Caco-2 (cell line): ENCODE measurements at regions not wholly inside any gene's neighbourhood (a gene's known extent, or its start where the extent isn't known, plus 50 kb on each side); places are given as distances from the start of the nearest gene placed in this dataset.

Experiments
- BruUV-seq: library from RNA; stranded (reverse); fragments of 400-500 nt; replicated peaks from 2 replicates; lab custom pipeline; 2021; lab: Mats Ljungman, UMichigan
- CTCF ChIA-PET: fragments of 300-600 bp; sonication (Branson Sonifier 250); formaldehyde crosslinking; loops from one replicate; lab custom pipeline; 2022; ENCODE audit warnings: antibody characterized with exemption; lab: Charles Lee
- POLR2A ChIA-PET: fragments of 300-600 bp; sonication (Branson Sonifier 250); formaldehyde crosslinking; loops from one replicate; lab custom pipeline; 2022; ENCODE audit warnings: antibody characterized with exemption; lab: Charles Lee
- DNase-seq, 2 experiments: peaks; one replicate each; pipeline versions ENCODE4 v3.0.0 to v3.0.0-alpha.2; 2020 to 2022
- H3K27me3 ChIP-seq: replicated peaks from 2 replicates; pipeline ENCODE4 v1.6.0; 2011; ENCODE audit warnings: low read length; ENCODE audit not compliant: control insufficient read depth, insufficient read depth
- H3K36me3 ChIP-seq: 2 replicates; pipeline ENCODE4 v1.5.1; 2011; ENCODE audit warnings: low read length; ENCODE audit not compliant: control insufficient read depth, insufficient read depth
- H3K4me1 ChIP-seq: fragments of 250-450 bp; sonication (Bioruptor Pico); 2 replicates; pipeline ENCODE4 v1.5.1; 2020; ENCODE audit warnings: mild to moderate bottlenecking
- H3K4me3 ChIP-seq: 2 replicates; pipeline ENCODE4 v1.5.1; 2011; ENCODE audit warnings: low read depth, mild to moderate bottlenecking, control low read depth, low read length
- H3K9me3 ChIP-seq: fragments of 250-450 bp; sonication (Bioruptor Pico); 2 replicates; pipeline ENCODE4 v1.5.1; 2020; ENCODE audit warnings: mild to moderate bottlenecking, moderate library complexity
- H3K27ac Mint-ChIP-seq: one replicate; pipeline ENCODE4 v1.8.0; 2022; ENCODE audit warnings: mixed read lengths; ENCODE audit not compliant: unreplicated experiment
- H3K27me3 Mint-ChIP-seq: one replicate; pipeline ENCODE4 v1.8.0; 2022; ENCODE audit warnings: mixed read lengths; ENCODE audit not compliant: insufficient read depth, unreplicated experiment
- H3K36me3 Mint-ChIP-seq: one replicate; pipeline ENCODE4 v1.8.0; 2022; ENCODE audit warnings: mild to moderate bottlenecking, mixed read lengths; ENCODE audit not compliant: insufficient read depth, unreplicated experiment
- H3K4me1 Mint-ChIP-seq: one replicate; pipeline ENCODE4 v1.8.0; 2022; ENCODE audit warnings: low read depth, mixed read lengths; ENCODE audit not compliant: unreplicated experiment
- H3K4me3 Mint-ChIP-seq: one replicate; pipeline ENCODE4 v1.8.0; 2022; ENCODE audit warnings: mild to moderate bottlenecking, moderate library complexity, mixed read lengths; ENCODE audit not compliant: unreplicated experiment
- H3K9me3 Mint-ChIP-seq: one replicate; pipeline ENCODE4 v1.8.0; 2022; ENCODE audit warnings: mixed read lengths; ENCODE audit not compliant: unreplicated experiment
- CTCF ChIP-seq, 2 experiments: fragments of 200-600 bp in 1 of 2; IDR thresholded peaks; 1 replicate in 1 of 2; 2 replicates in 1 of 2; pipeline versions ENCODE4 v1.5.1 to v1.8.0; 2011 to 2022; ENCODE audit warnings: antibody characterized with exemption in 1 of 2, control low read depth in 1 of 2, inconsistent platforms in 1 of 2, low read depth in 1 of 2, low read length in 1 of 2, mild to moderate bottlenecking in 1 of 2, moderate library complexity in 1 of 2; ENCODE audit not compliant: insufficient read depth in 1 of 2, severe bottlenecking in 1 of 2, unreplicated experiment in 1 of 2
- intact Hi-C: fragments of 100-400 bp; cut with micrococcal nuclease; formaldehyde crosslinking; loops from one replicate; pipeline ENCODE4 v1.10.0; 2022; ENCODE audit not compliant: unreplicated experiment

- intact Hi-C loops = no loop called here
- no peaks in the 10 kb centered on the region for H3K9me3 ChIP-seq
- Mint-ChIP-seq H3K4me3 (no peak overlapping the region), H3K27me3 (peaks cover 2% of the 10 kb centered on the region), H3K9me3 (no peaks in the 10 kb centered on the region), H3K27ac (no peak overlapping the region), H3K4me1 (no peaks in the 10 kb centered on the region), H3K36me3 (no peaks in the 10 kb centered on the region)
- no peaks in the 10 kb centered on the region for H3K4me1 ChIP-seq
- TF ChIP-seq CTCF (IDR thresholded peaks at IDR 0.05; ENCODE audit: insufficient read depth in 1 of 2, low read depth in 1 of 2, low read length in 1 of 2, severe bottlenecking in 1 of 2, unreplicated experiment in 1 of 2) = no peak
- DNase-seq = no peak
- no peaks in the 10 kb centered on the region for H3K27me3 ChIP-seq
- no peak overlapping the region for H3K4me3 ChIP-seq
- POLR2A ChIA-PET = no interaction called here
- CTCF ChIA-PET = no interaction called here
- BruUV-seq = no TSS peak
- no peaks in the 10 kb centered on the region for H3K36me3 ChIP-seq
Measured at GRCh38 chr11:26126741-26127140, 205.2 kb upstream of the ANO3 start.

GRCh38 chr11:26127336-26127735, 204.6 kb upstream of the ANO3 start:
- Histone ChIP-seq H3K36me3 (no peaks in the 10 kb centered on the region), H3K27me3 (no peaks in the 10 kb centered on the region), H3K4me3 (no peak overlapping the region), H3K4me1 (no peaks in the 10 kb centered on the region), H3K9me3 (no peaks in the 10 kb centered on the region)
- Mint-ChIP-seq H3K9me3 (no peaks in the 10 kb centered on the region), H3K4me1 (no peaks in the 10 kb centered on the region), H3K36me3 (no peaks in the 10 kb centered on the region), H3K27me3 (peaks cover 2% of the 10 kb centered on the region), H3K27ac (no peak overlapping the region), H3K4me3 (no peak overlapping the region)
- DNase-seq = no peak
- TF ChIP-seq CTCF (IDR thresholded peaks at IDR 0.05; ENCODE audit: insufficient read depth in 1 of 2, low read depth in 1 of 2, low read length in 1 of 2, severe bottlenecking in 1 of 2, unreplicated experiment in 1 of 2) = no peak
- POLR2A ChIA-PET = no interaction called here
- intact Hi-C loops = no loop called here
- no TSS peak for BruUV-seq
- CTCF ChIA-PET = no interaction called here

GRCh38 chr11:26131406-26131805, 200.5 kb upstream of the ANO3 start:
- no peaks in the 10 kb centered on the region for H3K36me3 Mint-ChIP-seq
- Histone ChIP-seq H3K4me1 (no peaks in the 10 kb centered on the region), H3K9me3 (no peaks in the 10 kb centered on the region), H3K36me3 (no peaks in the 10 kb centered on the region), H3K27me3 (no peaks in the 10 kb centered on the region), H3K4me3 (no peak overlapping the region)
- H3K9me3 Mint-ChIP-seq = no peaks in the 10 kb centered on the region
- no peaks in the 10 kb centered on the region for H3K4me1 Mint-ChIP-seq
- intact Hi-C loops = no loop called here
- H3K4me3 Mint-ChIP-seq = no peak overlapping the region
- H3K27me3 Mint-ChIP-seq = peaks cover 2% of the 10 kb centered on the region
- no peak for TF ChIP-seq CTCF (IDR thresholded peaks at IDR 0.05; ENCODE audit: insufficient read depth in 1 of 2, low read depth in 1 of 2, low read length in 1 of 2, severe bottlenecking in 1 of 2, unreplicated experiment in 1 of 2)
- POLR2A ChIA-PET = no interaction called here
- BruUV-seq = no TSS peak
- no peak overlapping the region for H3K27ac Mint-ChIP-seq
- no peak for DNase-seq
- CTCF ChIA-PET = no interaction called here
